NCI-H446 treated with DMSO at 0.1 percent for 48 hours (cell line): ENCODE measurements at regions not wholly inside any gene's neighbourhood (a gene's known extent, or its start where the extent isn't known, plus 50 kb on each side); places are given as distances from the start of the nearest gene placed in this dataset.
"Not testable (repeated sequence)": the region's sequence is repeated elsewhere in the genome, so short reads cannot be mapped to it uniquely, and the experiment has no call there.

Experiments
- DNase-seq: peaks from one replicate; lab custom pipeline; 2025; lab: John Stamatoyannopoulos, UW

GRCh38 chr6:54564188-54564587 lies 255.9 kb downstream of the TINAG start:
- not testable (repeated sequence) for DNase-seq

GRCh38 chr6:54574671-54575070 lies 266.4 kb downstream of the TINAG start:
- no peak for DNase-seq

- DNase-seq: no peak
Measured at GRCh38 chr6:54578261-54578660, 268.3 kb upstream of the FAM83B start.

- no peak for DNase-seq
Measured at GRCh38 chr6:54579011-54579410, 267.6 kb upstream of the FAM83B start.

GRCh38 chr6:54586251-54586650 lies 260.3 kb upstream of the FAM83B start:
- DNase-seq: no peak

GRCh38 chr6:54587277-54587676 lies 259.3 kb upstream of the FAM83B start:
- DNase-seq: no peak

GRCh38 chr6:54588176-54588575 lies 258.4 kb upstream of the FAM83B start:
- no peak for DNase-seq

GRCh38 chr6:54595844-54596243 lies 250.7 kb upstream of the FAM83B start:
- no peak for DNase-seq

- no peak for DNase-seq
Measured at GRCh38 chr6:54598787-54599313, 247.7 kb upstream of the FAM83B start.

GRCh38 chr6:54601600-54602300 lies 244.8 kb upstream of the FAM83B start:
- no peak for DNase-seq

- no peak for DNase-seq
Measured at GRCh38 chr6:54602591-54602990, 244.0 kb upstream of the FAM83B start.

- DNase-seq: no peak
Measured at GRCh38 chr6:54609981-54610380, 236.6 kb upstream of the FAM83B start.

GRCh38 chr6:54613596-54613995 lies 233.0 kb upstream of the FAM83B start:
- no peak for DNase-seq

- no peak for DNase-seq
Measured at GRCh38 chr6:54614499-54615195, 231.9 kb upstream of the FAM83B start.

GRCh38 chr6:54617730-54618129 lies 228.8 kb upstream of the FAM83B start:
- no peak for DNase-seq

- peak; percentile 51 for DNase-seq
Measured at GRCh38 chr6:54618572-54618971, 228.0 kb upstream of the FAM83B start.

- no peak for DNase-seq
Measured at GRCh38 chr6:54619102-54619501, 227.5 kb upstream of the FAM83B start.

- DNase-seq: no peak
Measured at GRCh38 chr6:54621285-54621684, 225.3 kb upstream of the FAM83B start.

GRCh38 chr6:54624216-54624615 lies 222.4 kb upstream of the FAM83B start:
- DNase-seq: peak; percentile 89

- DNase-seq: no peak
Measured at GRCh38 chr6:54624779-54625178, 221.8 kb upstream of the FAM83B start.

GRCh38 chr6:54629131-54629530 lies 217.4 kb upstream of the FAM83B start:
- no peak for DNase-seq

GRCh38 chr6:54632984-54633565 lies 213.5 kb upstream of the FAM83B start:
- DNase-seq: no peak

GRCh38 chr6:54633601-54634000 lies 213.0 kb upstream of the FAM83B start:
- no peak for DNase-seq
